Panc1 (cell line): ENCODE measurements at regions not wholly inside any gene's neighbourhood (a gene's known extent, or its start where the extent isn't known, plus 50 kb on each side); places are given as distances from the start of the nearest gene placed in this dataset.

ENCODE experiments used
- ATAC-seq: fragments of 200-7000 bp; cut with Tn5 transposase; 2 replicates; pipeline ENCODE4 v1.9.1; 2020; ENCODE audit warnings: mild to moderate bottlenecking, moderate library complexity
- BruUV-seq: library from RNA; stranded (reverse); fragments of 400-500 nt; replicated peaks from 2 replicates; lab custom pipeline; 2021; lab: Mats Ljungman, UMichigan
- CTCF ChIA-PET: fragments of 300-600 bp; sonication (Branson Sonifier 250); formaldehyde crosslinking; loops from one replicate; lab custom pipeline; 2022; ENCODE audit warnings: antibody characterized with exemption; lab: Charles Lee
- POLR2A ChIA-PET: fragments of 300-600 bp; sonication (Branson Sonifier 250); formaldehyde crosslinking; loops from one replicate; lab custom pipeline; 2022; ENCODE audit warnings: antibody characterized with exemption; lab: Charles Lee
- DNase-seq: peaks from one replicate; pipeline ENCODE4 v3.0.0-alpha.2; 2010; ENCODE audit warnings: low read depth, low spot score
- H3K27ac ChIP-seq: 2 replicates; pipeline ENCODE4 v1.5.1; 2011; ENCODE audit warnings: mild to moderate bottlenecking, low read length, inconsistent platforms
- H3K27me3 ChIP-seq: fragments of 200-500 bp; sonication (Bioruptor generic); 2 replicates; pipeline ENCODE4 v1.6.0; 2014; ENCODE audit warnings: low read length, inconsistent platforms; ENCODE audit not compliant: control insufficient read depth, insufficient read depth
- H3K36me3 ChIP-seq: fragments of 200-500 bp; sonication (Bioruptor generic); 2 replicates; pipeline ENCODE4 v1.5.1; 2014; ENCODE audit warnings: inconsistent platforms, mild to moderate bottlenecking, low read length, moderate library complexity; ENCODE audit not compliant: control insufficient read depth, insufficient read depth
- H3K4me1 ChIP-seq: 2 replicates; pipeline ENCODE4 v1.5.1; 2011; ENCODE audit warnings: inconsistent platforms, mild to moderate bottlenecking, low read length, moderate library complexity; ENCODE audit not compliant: control insufficient read depth, insufficient read depth
- H3K4me3 ChIP-seq, 2 experiments: 2 replicates each; pipeline ENCODE4 v1.5.1; 2011 to 2012; ENCODE audit warnings: low read depth in 2 of 2, low read length in 2 of 2, mild to moderate bottlenecking in 2 of 2, inconsistent platforms in 1 of 2, moderate library complexity in 1 of 2
- H3K9me3 ChIP-seq: fragments of 200-500 bp; sonication (Bioruptor generic); 2 replicates; pipeline ENCODE4 v1.5.1; 2014; ENCODE audit warnings: low read depth, mild to moderate bottlenecking, inconsistent platforms, low read length, moderate library complexity; ENCODE audit not compliant: control insufficient read depth, insufficient read depth
- CTCF ChIP-seq: fragments of 450-650 bp; IDR thresholded peaks from 2 replicates; pipeline ENCODE4 v1.5.1; 2017; ENCODE audit warnings: mild to moderate bottlenecking
- POLR2AphosphoS5 ChIP-seq: IDR thresholded peaks from 2 replicates; pipeline ENCODE4 v1.6.1; 2012; ENCODE audit warnings: mild to moderate bottlenecking, low read depth, low read length, moderate library complexity
- REST ChIP-seq, 2 experiments: IDR thresholded peaks; 2 replicates each; pipeline ENCODE4 v1.6.1; 2011 to 2012; ENCODE audit warnings: low read depth in 2 of 2, control low read depth in 1 of 2, low read length in 1 of 2, mild to moderate bottlenecking in 1 of 2, moderate library complexity in 1 of 2; ENCODE audit not compliant: insufficient read depth in 1 of 2
- SIN3A ChIP-seq: IDR thresholded peaks from 2 replicates; pipeline ENCODE4 v1.6.1; 2012; ENCODE audit warnings: low read depth, mild to moderate bottlenecking, low read length, moderate library complexity, borderline replicate concordance; ENCODE audit not compliant: insufficient read depth
- TCF7L2 ChIP-seq: IDR thresholded peaks from 2 replicates; pipeline ENCODE4 v1.6.1; 2011; ENCODE audit warnings: mild to moderate bottlenecking, low read depth, low read length, inconsistent platforms
- in situ Hi-C: cut with HindIII; loops from 2 replicates; pipeline ENCODE4 v1.10.0; 2016; ENCODE audit warnings: low sequenced_read_pairs, low pct_unique_long_range_greater_than_20kb
- intact Hi-C: fragments of 100-400 bp; cut with micrococcal nuclease; formaldehyde crosslinking; loops from one replicate; pipeline ENCODE4 v1.10.0; 2022; ENCODE audit not compliant: unreplicated experiment

GRCh38 chr6:22975079-22975478, 405.7 kb downstream of the HDGFL1 start:
- H3K27ac ChIP-seq, result no peak overlapping the region
- POLR2A ChIA-PET, result no interaction called here
- no peak for ATAC-seq
- H3K36me3 ChIP-seq, result no peaks in the 10 kb centered on the region; the same call in 1 of the 2 replicates
- no peaks in the 10 kb centered on the region for H3K9me3 ChIP-seq
- H3K4me1 ChIP-seq, result no peaks in the 10 kb centered on the region
- TF ChIP-seq REST (IDR thresholded peaks at IDR 0.05; ENCODE audit: insufficient read depth in 1 of 2, low read depth in 2 of 2, low read length in 1 of 2), result no peak
- TF ChIP-seq SIN3A, result no peak
- no peak for TF ChIP-seq TCF7L2
- TF ChIP-seq CTCF, result no peak
- in situ Hi-C loops (no loop called here), intact Hi-C loops (no loop called here)
- no TSS peak for BruUV-seq
- no peak for DNase-seq
- H3K27me3 ChIP-seq, result no peaks in the 10 kb centered on the region
- CTCF ChIA-PET, result no interaction called here
- no peak overlapping the region for H3K4me3 ChIP-seq

- Histone ChIP-seq H3K4me3 (no peak overlapping the region), H3K36me3 (no peaks in the 10 kb centered on the region; the same call in 1 of the 2 replicates), H3K4me1 (no peaks in the 10 kb centered on the region), H3K27ac (no peak overlapping the region), H3K9me3 (no peaks in the 10 kb centered on the region), H3K27me3 (no peaks in the 10 kb centered on the region)
- no peak for DNase-seq
- intact Hi-C loops (no loop called here), in situ Hi-C loops (no loop called here)
- no TSS peak for BruUV-seq
- POLR2A ChIA-PET, result no interaction called here
- CTCF ChIA-PET, result no interaction called here
- no peak for TF ChIP-seq SIN3A
- no peak for TF ChIP-seq CTCF
- no peak for TF ChIP-seq TCF7L2
- no peak for TF ChIP-seq REST (IDR thresholded peaks at IDR 0.05; ENCODE audit: insufficient read depth in 1 of 2, low read depth in 2 of 2, low read length in 1 of 2)
- no peak for TF ChIP-seq POLR2AphosphoS5
- ATAC-seq, result no peak
These were observed 411.1 kb downstream of the HDGFL1 start for GRCh38 chr6:22980446-22980845.
